ENCODE measurements at regions not wholly inside any gene's neighbourhood (a gene's known extent, or its start where the extent isn't known, plus 50 kb on each side); places are given as distances from the start of the nearest gene placed in this dataset.

- no peak for TF ChIP-seq CTCF (IDR thresholded peaks at IDR 0.05; ENCODE audit: low read depth, low read length)
- no peak for TF ChIP-seq POLR2A (IDR thresholded peaks at IDR 0.05; ENCODE audit: extremely low read depth, insufficient read length)
Measured at GRCh38 chr14:98748966-98749365, 523.0 kb downstream of the BCL11B start.

Data from NB4 (cell line).